HG03521 (cell line): ENCODE measurements at regions not wholly inside any gene's neighbourhood (a gene's known extent, or its start where the extent isn't known, plus 50 kb on each side); places are given as distances from the start of the nearest gene placed in this dataset.
"Not testable (repeated sequence)": the region's sequence is repeated elsewhere in the genome, so short reads cannot be mapped to it uniquely, and the experiment has no call there.

Experiments
- ATAC-seq: cut with Tn5 transposase; IDR thresholded peaks from one replicate; pipeline ENCODE4 v1.9.1; 2021; ENCODE audit warnings: mild to moderate bottlenecking, moderate library complexity; ENCODE audit not compliant: unreplicated experiment

- no peak for ATAC-seq
Measured at GRCh38 chr4:10841697-10842096, 157.1 kb upstream of the CLNK start.

- no peak for ATAC-seq
Measured at GRCh38 chr4:10837151-10837550, 152.6 kb upstream of the CLNK start.

- no peak for ATAC-seq
Measured at GRCh38 chr4:10832806-10833628, 148.4 kb upstream of the CLNK start.

GRCh38 chr4:10831727-10832408, 147.3 kb upstream of the CLNK start:
- ATAC-seq = no peak

GRCh38 chr4:10828918-10829538, 144.5 kb upstream of the CLNK start:
- not testable (repeated sequence) for ATAC-seq

- ATAC-seq = no peak
Measured at GRCh38 chr4:10821826-10822225, 137.3 kb upstream of the CLNK start.

- no peak for ATAC-seq
Measured at GRCh38 chr4:10816571-10816970, 132.0 kb upstream of the CLNK start.

GRCh38 chr4:10811991-10812390, 127.4 kb upstream of the CLNK start:
- no peak for ATAC-seq

- ATAC-seq = no peak
Measured at GRCh38 chr4:10810411-10810810, 125.8 kb upstream of the CLNK start.

GRCh38 chr4:10809905-10810304, 125.3 kb upstream of the CLNK start:
- peak; percentile 78 for ATAC-seq

- ATAC-seq = no peak
Measured at GRCh38 chr4:10808591-10808990, 124.0 kb upstream of the CLNK start.

- ATAC-seq = no peak
Measured at GRCh38 chr4:10806953-10807645, 122.5 kb upstream of the CLNK start.

- ATAC-seq = no peak
Measured at GRCh38 chr4:10803713-10804343, 119.3 kb upstream of the CLNK start.

GRCh38 chr4:10787365-10787764, 102.8 kb upstream of the CLNK start:
- ATAC-seq = no peak

GRCh38 chr4:10784621-10785020, 100.1 kb upstream of the CLNK start:
- ATAC-seq = no peak

GRCh38 chr4:10783351-10783750, 98.8 kb upstream of the CLNK start:
- ATAC-seq = no peak

- ATAC-seq = no peak
Measured at GRCh38 chr4:10781805-10782204, 97.2 kb upstream of the CLNK start.

- ATAC-seq = not testable (repeated sequence)
Measured at GRCh38 chr4:10780803-10781202, 96.2 kb upstream of the CLNK start.

GRCh38 chr4:10775132-10775531, 90.6 kb upstream of the CLNK start:
- not testable (repeated sequence) for ATAC-seq

- no peak for ATAC-seq
Measured at GRCh38 chr4:10773656-10774055, 89.1 kb upstream of the CLNK start.

GRCh38 chr4:10773010-10773409, 88.4 kb upstream of the CLNK start:
- no peak for ATAC-seq
